PC-9 (cell line): ENCODE measurements at regions not wholly inside any gene's neighbourhood (a gene's known extent, or its start where the extent isn't known, plus 50 kb on each side); places are given as distances from the start of the nearest gene placed in this dataset.

Experiments
- BruUV-seq: library from RNA; stranded (reverse); fragments of 400-500 nt; replicated peaks from 2 replicates; lab custom pipeline; 2021; lab: Mats Ljungman, UMichigan
- CTCF ChIA-PET: fragments of 300-600 bp; sonication (Branson Sonifier 250); formaldehyde crosslinking; loops from one replicate; lab custom pipeline; 2022; ENCODE audit warnings: antibody characterized with exemption; lab: Charles Lee
- POLR2A ChIA-PET: fragments of 300-600 bp; sonication (Branson Sonifier 250); formaldehyde crosslinking; loops from one replicate; lab custom pipeline; 2022; ENCODE audit warnings: antibody characterized with exemption; ENCODE audit not compliant: unreplicated experiment; lab: Charles Lee
- DNase-seq, 2 experiments: peaks; one replicate each; pipeline versions ENCODE4 v3.0.0 to v3.0.0-alpha.2; 2015 to 2022; ENCODE audit warnings: mixed read lengths in 1 of 2
- H2AFZ ChIP-seq: fragments of 200-600 bp; sonication (generic); 2 replicates; pipeline ENCODE4 v1.8.1; 2017; ENCODE audit warnings: antibody characterized with exemption
- H3F3A ChIP-seq: fragments of 200-600 bp; sonication (generic); 2 replicates; pipeline ENCODE4 v1.8.1; 2017; ENCODE audit warnings: antibody characterized with exemption, mild to moderate bottlenecking, low read depth; ENCODE audit not compliant: insufficient read depth
- H3K27ac ChIP-seq: fragments of 200-600 bp; sonication (generic); 2 replicates; pipeline ENCODE4 v1.6.1; 2016; ENCODE audit warnings: mixed run types
- H3K27me3 ChIP-seq: fragments of 200-600 bp; sonication (generic); 2 replicates; pipeline ENCODE4 v1.6.1; 2016; ENCODE audit warnings: low read depth, mixed run types; ENCODE audit not compliant: insufficient read depth
- H3K36me3 ChIP-seq: fragments of 200-600 bp; sonication (generic); 2 replicates; pipeline ENCODE4 v1.6.1; 2016; ENCODE audit warnings: low read depth, mixed run types
- H3K4me1 ChIP-seq: fragments of 200-600 bp; sonication (generic); replicated peaks from 2 replicates; pipeline ENCODE4 v1.6.1; 2016; ENCODE audit warnings: mixed run types; ENCODE audit not compliant: insufficient read depth
- H3K4me2 ChIP-seq: fragments of 200-600 bp; sonication (generic); 2 replicates; pipeline ENCODE4 v1.6.1; 2017; ENCODE audit warnings: mixed run types
- H3K4me3 ChIP-seq: fragments of 200-600 bp; sonication (generic); 2 replicates; pipeline ENCODE4 v1.6.1; 2016; ENCODE audit warnings: mixed run types
- H3K79me2 ChIP-seq: fragments of 200-600 bp; sonication (generic); 2 replicates; pipeline ENCODE4 v1.6.1; 2017; ENCODE audit warnings: low read depth, mixed run types
- H3K9me2 ChIP-seq: fragments of 200-600 bp; sonication (generic); 2 replicates; pipeline ENCODE4 v1.8.1; 2017; ENCODE audit warnings: mild to moderate bottlenecking; ENCODE audit not compliant: insufficient read depth
- H3K9me3 ChIP-seq: fragments of 200-600 bp; sonication (generic); 2 replicates; pipeline ENCODE4 v1.8.1; 2016; ENCODE audit warnings: low read depth; ENCODE audit not compliant: insufficient read depth
- H4K20me1 ChIP-seq: fragments of 200-600 bp; sonication (generic); 2 replicates; pipeline ENCODE4 v1.8.1; 2017; ENCODE audit not compliant: insufficient read depth
- CTCF ChIP-seq: fragments of 200-600 bp; sonication (generic); conservative IDR thresholded peaks from 2 replicates; pipeline ENCODE4 v1.6.1; 2017; ENCODE audit warnings: mixed run types, antibody characterized with exemption, mild to moderate bottlenecking, moderate library complexity
- EZH2 ChIP-seq: fragments of 200-600 bp; sonication (generic); IDR thresholded peaks from 2 replicates; pipeline ENCODE4 v1.8.0; 2017; ENCODE audit warnings: antibody characterized with exemption, low read depth
- intact Hi-C: fragments of 100-400 bp; cut with micrococcal nuclease; formaldehyde crosslinking; loops from one replicate; pipeline ENCODE4 v1.10.0; 2022; ENCODE audit not compliant: unreplicated experiment

- no peak overlapping the region for H3K4me2 ChIP-seq
- no peak for DNase-seq
- CTCF ChIA-PET, result no interaction called here
- no peaks in the 10 kb centered on the region for H3K9me3 ChIP-seq
- TF ChIP-seq EZH2 (no peak), CTCF (no peak)
- H4K20me1 ChIP-seq, result no peaks in the 10 kb centered on the region
- H3K9me2 ChIP-seq, result no peaks in the 10 kb centered on the region; the same call in 1 of the 2 replicates
- no peaks in the 10 kb centered on the region for H3K36me3 ChIP-seq
- no peak overlapping the region for H2AFZ ChIP-seq
- H3K27me3 ChIP-seq, result no peaks in the 10 kb centered on the region
- POLR2A ChIA-PET, result no interaction called here
- no peak overlapping the region for H3K4me3 ChIP-seq
- intact Hi-C loops, result no loop called here
- H3K4me1 ChIP-seq, result no peaks in the 10 kb centered on the region
- no peaks in the 10 kb centered on the region for H3K79me2 ChIP-seq
- no peaks in the 10 kb centered on the region for H3F3A ChIP-seq
- no TSS peak for BruUV-seq
- H3K27ac ChIP-seq, result no peak overlapping the region
These were observed 331.8 kb downstream of the TEX13C start for GRCh38 chrX:125651426-125651825.

GRCh38 chrX:125654501-125654900 is 334.8 kb downstream of the TEX13C start:
- no peaks in the 10 kb centered on the region for H3K4me1 ChIP-seq
- intact Hi-C loops, result no loop called here
- H3K36me3 ChIP-seq, result no peaks in the 10 kb centered on the region
- H3K9me3 ChIP-seq, result no peaks in the 10 kb centered on the region
- no peak overlapping the region for H3K4me2 ChIP-seq
- no peak overlapping the region for H3K27ac ChIP-seq
- no peaks in the 10 kb centered on the region for H3K27me3 ChIP-seq
- no peak overlapping the region for H3K4me3 ChIP-seq
- H3K9me2 ChIP-seq, result no peaks in the 10 kb centered on the region; the same call in 1 of the 2 replicates
- TF ChIP-seq EZH2 (no peak), CTCF (no peak)
- H3F3A ChIP-seq, result no peaks in the 10 kb centered on the region
- H3K79me2 ChIP-seq, result no peaks in the 10 kb centered on the region
- no peaks in the 10 kb centered on the region for H4K20me1 ChIP-seq
- POLR2A ChIA-PET, result no interaction called here
- DNase-seq, result no peak
- CTCF ChIA-PET, result no interaction called here
- BruUV-seq, result no TSS peak
- no peak overlapping the region for H2AFZ ChIP-seq

- POLR2A ChIA-PET, result no interaction called here
- H3K4me2 ChIP-seq, result no peak overlapping the region
- H3K4me3 ChIP-seq, result no peak overlapping the region
- H3K36me3 ChIP-seq, result no peaks in the 10 kb centered on the region
- intact Hi-C loops, result no loop called here
- no peaks in the 10 kb centered on the region for H3K9me2 ChIP-seq
- BruUV-seq, result no TSS peak
- 0 out of 2 replicates have a peak, but pooled peaks cover 5% of the 10 kb centered on the region for H3K9me3 ChIP-seq
- no peaks in the 10 kb centered on the region for H3K4me1 ChIP-seq
- H3F3A ChIP-seq, result no peaks in the 10 kb centered on the region
- no peak overlapping the region for H3K27ac ChIP-seq
- no peak overlapping the region for H2AFZ ChIP-seq
- CTCF ChIA-PET, result no interaction called here
- no peaks in the 10 kb centered on the region for H3K27me3 ChIP-seq
- no peak for DNase-seq
- no peaks in the 10 kb centered on the region for H3K79me2 ChIP-seq
- TF ChIP-seq CTCF (no peak), EZH2 (no peak)
- H4K20me1 ChIP-seq, result no peaks in the 10 kb centered on the region
These were observed 354.1 kb downstream of the TEX13C start for GRCh38 chrX:125673758-125674157.
